ENCODE measurements at regions not wholly inside any gene's neighbourhood (a gene's known extent, or its start where the extent isn't known, plus 50 kb on each side); places are given as distances from the start of the nearest gene placed in this dataset.

DNA sequence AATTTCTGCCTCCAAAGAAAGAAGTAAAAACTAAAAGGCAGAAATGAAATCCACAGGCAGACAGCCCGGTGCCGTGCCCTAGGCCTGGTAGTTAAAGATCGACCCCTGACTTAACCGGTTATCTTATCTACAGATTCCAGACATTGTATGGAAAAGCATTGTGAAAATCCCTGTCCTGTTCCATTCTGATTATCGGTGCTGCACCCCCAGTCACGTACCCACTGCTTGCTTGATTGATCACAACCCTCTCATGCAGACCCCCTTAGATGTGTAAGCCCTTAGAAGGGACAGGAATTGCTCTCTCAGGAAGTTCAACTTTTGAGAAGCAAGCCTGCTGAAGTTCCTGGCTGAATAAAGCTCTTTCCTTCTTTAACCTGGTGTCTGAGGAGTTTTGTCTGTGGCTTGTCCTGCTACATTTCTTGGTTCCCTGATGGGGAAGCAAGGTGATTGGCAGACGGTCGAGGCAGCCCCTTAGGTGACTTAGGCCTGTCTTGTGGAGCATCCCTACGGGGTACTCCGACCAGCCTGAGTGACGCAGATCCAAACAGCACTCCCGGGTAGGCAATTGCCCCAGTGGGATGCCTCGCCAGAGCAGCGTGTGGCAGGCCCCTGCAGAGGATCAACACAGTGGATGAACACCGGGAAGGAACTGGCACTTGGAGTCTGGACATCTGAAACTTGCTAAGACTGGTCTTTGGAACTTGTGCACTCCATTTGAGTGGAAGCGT, 111.2 kb upstream of the PPM1J start:
- TF ChIP-seq, protein P1, sequence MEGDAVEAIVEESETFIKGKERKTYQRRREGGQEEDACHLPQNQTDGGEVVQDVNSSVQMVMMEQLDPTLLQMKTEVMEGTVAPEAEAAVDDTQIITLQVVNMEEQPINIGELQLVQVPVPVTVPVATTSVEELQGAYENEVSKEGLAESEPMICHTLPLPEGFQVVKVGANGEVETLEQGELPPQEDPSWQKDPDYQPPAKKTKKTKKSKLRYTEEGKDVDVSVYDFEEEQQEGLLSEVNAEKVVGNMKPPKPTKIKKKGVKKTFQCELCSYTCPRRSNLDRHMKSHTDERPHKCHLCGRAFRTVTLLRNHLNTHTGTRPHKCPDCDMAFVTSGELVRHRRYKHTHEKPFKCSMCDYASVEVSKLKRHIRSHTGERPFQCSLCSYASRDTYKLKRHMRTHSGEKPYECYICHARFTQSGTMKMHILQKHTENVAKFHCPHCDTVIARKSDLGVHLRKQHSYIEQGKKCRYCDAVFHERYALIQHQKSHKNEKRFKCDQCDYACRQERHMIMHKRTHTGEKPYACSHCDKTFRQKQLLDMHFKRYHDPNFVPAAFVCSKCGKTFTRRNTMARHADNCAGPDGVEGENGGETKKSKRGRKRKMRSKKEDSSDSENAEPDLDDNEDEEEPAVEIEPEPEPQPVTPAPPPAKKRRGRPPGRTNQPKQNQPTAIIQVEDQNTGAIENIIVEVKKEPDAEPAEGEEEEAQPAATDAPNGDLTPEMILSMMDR (IDR thresholded peaks at IDR 0.05; ENCODE audit: low read depth, low read length, poor library complexity, severe bottlenecking), result no peak
- TF ChIP-seq EZH2phosphoT487 (IDR thresholded peaks at IDR 0.05; ENCODE audit: borderline replicate concordance, low read length), result no peak
